ENCODE measurements at regions not wholly inside any gene's neighbourhood (a gene's known extent, or its start where the extent isn't known, plus 50 kb on each side); places are given as distances from the start of the nearest gene placed in this dataset.

DNA sequence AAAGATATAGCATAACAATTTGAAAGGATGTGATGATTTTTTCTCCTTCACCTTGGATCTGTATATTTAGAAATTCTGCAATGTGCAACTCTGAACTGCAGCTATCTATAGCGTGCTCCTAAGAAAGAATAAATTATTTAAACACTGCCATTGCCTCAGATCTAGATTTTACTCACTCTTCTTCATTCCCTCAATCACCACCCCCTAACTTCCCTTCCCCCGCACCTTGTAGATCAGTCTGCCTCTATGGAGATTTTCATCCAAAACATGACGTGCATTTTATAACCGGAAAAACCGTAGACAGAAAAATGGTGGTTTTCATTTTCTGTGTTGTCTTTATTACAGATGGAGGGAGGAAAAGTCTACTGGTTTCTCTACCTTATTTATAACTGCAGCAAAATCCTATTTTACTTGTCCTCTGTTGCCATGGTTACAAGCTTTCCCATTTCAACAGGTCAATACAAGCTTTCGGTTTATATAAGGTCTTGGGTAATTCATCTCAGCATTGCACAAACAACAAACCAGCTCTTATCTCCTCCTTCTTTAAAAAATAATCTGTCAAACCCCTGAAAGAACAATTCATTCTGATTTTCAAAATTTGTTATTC lies 480.0 kb downstream of the TAF11L14 start:
- no peak overlapping the region for H3K4me3 ChIP-seq (ENCODE audit: low read depth in 2 of 2, low read length in 2 of 2)
- no peaks in the 10 kb centered on the region for H3K9me3 ChIP-seq (ENCODE audit: control insufficient read depth, insufficient read depth, low read depth, low read length)
- H3K36me3 ChIP-seq (ENCODE audit: control insufficient read depth, insufficient read depth, low read length) = no peaks in the 10 kb centered on the region
- TF ChIP-seq TCF7L2 (IDR thresholded peaks at IDR 0.05; ENCODE audit: low read depth, low read length) (no peak), CTCF (IDR thresholded peaks at IDR 0.05) (no peak), POLR2AphosphoS5 (IDR thresholded peaks at IDR 0.05; ENCODE audit: low read depth, low read length) (no peak), SIN3A (IDR thresholded peaks at IDR 0.05; ENCODE audit: borderline replicate concordance, insufficient read depth, low read depth, low read length) (no peak)
- TF ChIP-seq, protein P1, sequence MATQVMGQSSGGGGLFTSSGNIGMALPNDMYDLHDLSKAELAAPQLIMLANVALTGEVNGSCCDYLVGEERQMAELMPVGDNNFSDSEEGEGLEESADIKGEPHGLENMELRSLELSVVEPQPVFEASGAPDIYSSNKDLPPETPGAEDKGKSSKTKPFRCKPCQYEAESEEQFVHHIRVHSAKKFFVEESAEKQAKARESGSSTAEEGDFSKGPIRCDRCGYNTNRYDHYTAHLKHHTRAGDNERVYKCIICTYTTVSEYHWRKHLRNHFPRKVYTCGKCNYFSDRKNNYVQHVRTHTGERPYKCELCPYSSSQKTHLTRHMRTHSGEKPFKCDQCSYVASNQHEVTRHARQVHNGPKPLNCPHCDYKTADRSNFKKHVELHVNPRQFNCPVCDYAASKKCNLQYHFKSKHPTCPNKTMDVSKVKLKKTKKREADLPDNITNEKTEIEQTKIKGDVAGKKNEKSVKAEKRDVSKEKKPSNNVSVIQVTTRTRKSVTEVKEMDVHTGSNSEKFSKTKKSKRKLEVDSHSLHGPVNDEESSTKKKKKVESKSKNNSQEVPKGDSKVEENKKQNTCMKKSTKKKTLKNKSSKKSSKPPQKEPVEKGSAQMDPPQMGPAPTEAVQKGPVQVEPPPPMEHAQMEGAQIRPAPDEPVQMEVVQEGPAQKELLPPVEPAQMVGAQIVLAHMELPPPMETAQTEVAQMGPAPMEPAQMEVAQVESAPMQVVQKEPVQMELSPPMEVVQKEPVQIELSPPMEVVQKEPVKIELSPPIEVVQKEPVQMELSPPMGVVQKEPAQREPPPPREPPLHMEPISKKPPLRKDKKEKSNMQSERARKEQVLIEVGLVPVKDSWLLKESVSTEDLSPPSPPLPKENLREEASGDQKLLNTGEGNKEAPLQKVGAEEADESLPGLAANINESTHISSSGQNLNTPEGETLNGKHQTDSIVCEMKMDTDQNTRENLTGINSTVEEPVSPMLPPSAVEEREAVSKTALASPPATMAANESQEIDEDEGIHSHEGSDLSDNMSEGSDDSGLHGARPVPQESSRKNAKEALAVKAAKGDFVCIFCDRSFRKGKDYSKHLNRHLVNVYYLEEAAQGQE (IDR thresholded peaks at IDR 0.05; ENCODE audit: insufficient read depth in 1 of 2, low read depth in 2 of 2, low read length in 1 of 2) = no peak
- H3K27ac ChIP-seq (ENCODE audit: low read length) = no peak overlapping the region
- BruUV-seq (replicated peaks) = no TSS peak
- ChIA-PET POLR2A (no interaction called here), CTCF (no interaction called here)
- intact Hi-C loops (cut with micrococcal nuclease; ENCODE audit: unreplicated experiment) = loop anchor here (10.0 kb wide), 1 partner anchor 899 kb away; the partner anchor contains the start of gene BASP1
- no peak for DNase-seq (ENCODE audit: low read depth, low spot score)
- 0 out of 2 replicates have a peak, but pooled peaks cover 3% of the 10 kb centered on the region for H3K4me1 ChIP-seq (ENCODE audit: control insufficient read depth, insufficient read depth, low read length)
- no peak for ATAC-seq
- in situ Hi-C loops (cut with HindIII; ENCODE audit: low pct_unique_long_range_greater_than_20kb, low sequenced_read_pairs) = no loop called here
- H3K27me3 ChIP-seq (ENCODE audit: control insufficient read depth, insufficient read depth, low read length) = no peaks in the 10 kb centered on the region

DNA sequence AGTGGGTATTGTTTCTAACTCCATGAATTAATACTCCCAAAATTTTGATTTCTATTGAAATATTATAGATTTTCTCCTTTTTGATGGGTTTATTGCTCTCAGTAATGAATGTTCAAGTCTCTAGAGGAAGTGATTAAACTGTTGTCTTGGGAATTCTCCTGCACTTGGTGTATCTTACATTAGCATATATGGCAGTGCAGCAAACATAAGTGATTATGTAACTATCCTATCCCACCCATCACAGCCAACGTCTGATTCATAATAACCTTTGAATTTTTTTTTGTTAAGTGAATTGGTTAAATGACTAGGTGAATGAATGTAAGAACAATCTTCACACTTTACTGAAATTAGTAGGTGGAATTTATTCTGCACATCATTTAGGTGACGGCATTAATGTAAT lies 483.7 kb downstream of the TAF11L14 start:
- in situ Hi-C loops (cut with HindIII; ENCODE audit: low pct_unique_long_range_greater_than_20kb, low sequenced_read_pairs) = no loop called here
- Histone ChIP-seq H3K4me1 (ENCODE audit: control insufficient read depth, insufficient read depth, low read length) (0 out of 2 replicates have a peak, but pooled peaks cover 3% of the 10 kb centered on the region), H3K36me3 (ENCODE audit: control insufficient read depth, insufficient read depth, low read length) (no peaks in the 10 kb centered on the region), H3K4me3 (ENCODE audit: low read depth in 2 of 2, low read length in 2 of 2) (no peak overlapping the region), H3K27ac (ENCODE audit: low read length) (no peak overlapping the region), H3K27me3 (ENCODE audit: control insufficient read depth, insufficient read depth, low read length) (no peaks in the 10 kb centered on the region), H3K9me3 (ENCODE audit: control insufficient read depth, insufficient read depth, low read depth, low read length) (no peaks in the 10 kb centered on the region)
- no peak for ATAC-seq
- no peak for TF ChIP-seq POLR2AphosphoS5 (IDR thresholded peaks at IDR 0.05; ENCODE audit: low read depth, low read length)
- no peak for TF ChIP-seq SIN3A (IDR thresholded peaks at IDR 0.05; ENCODE audit: borderline replicate concordance, insufficient read depth, low read depth, low read length)
- TF ChIP-seq, protein P1 (IDR thresholded peaks at IDR 0.05; ENCODE audit: insufficient read depth in 1 of 2, low read depth in 2 of 2, low read length in 1 of 2) = no peak
- no peak for TF ChIP-seq TCF7L2 (IDR thresholded peaks at IDR 0.05; ENCODE audit: low read depth, low read length)
- no peak for TF ChIP-seq CTCF (IDR thresholded peaks at IDR 0.05)
- intact Hi-C loops (cut with micrococcal nuclease; ENCODE audit: unreplicated experiment) = loop anchor here (10.0 kb wide), 1 partner anchor 903 kb away; the partner anchor contains the start of gene BASP1
- no TSS peak for BruUV-seq (replicated peaks)
- CTCF ChIA-PET = no interaction called here
- POLR2A ChIA-PET = no interaction called here
- DNase-seq (ENCODE audit: low read depth, low spot score) = no peak
